ENCODE measurements at regions not wholly inside any gene's neighbourhood (a gene's known extent, or its start where the extent isn't known, plus 50 kb on each side); places are given as distances from the start of the nearest gene placed in this dataset.

DNA sequence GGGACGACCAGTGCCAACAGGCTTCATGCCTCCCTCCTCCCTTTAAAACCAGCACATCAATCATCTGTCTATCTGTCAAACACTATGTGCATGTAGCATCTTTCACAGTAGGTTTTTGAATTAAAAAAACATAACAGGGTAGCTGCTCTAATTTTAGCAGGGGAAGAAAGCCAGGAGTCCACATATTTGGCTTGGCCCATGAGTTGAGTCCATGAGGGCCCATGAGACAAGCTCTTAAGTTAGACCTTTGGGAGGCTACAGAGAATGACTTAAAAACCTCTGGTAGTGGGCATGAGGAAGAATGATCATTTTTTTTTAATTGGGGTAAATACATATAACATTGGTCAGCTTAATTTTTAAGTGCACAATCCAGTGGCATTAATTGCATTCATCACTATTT, 194.9 kb downstream of the UTRN start:
- Histone ChIP-seq H3K27me3 (no peaks in the 10 kb centered on the region), H3K4me3 (no peak overlapping the region), H3K9me3 (no peaks in the 10 kb centered on the region), H3K36me3 (peaks cover under 1 to 16% of the 10 kb centered on the region in 2 donors), H3K4me1 (peaks cover 2 to 21% of the 10 kb centered on the region in 2 donors), H3K27ac (peak overlapping the region; percentile 15 to 21)
- intact Hi-C loops (cut with DNase I), result loop anchor here (2.0 kb wide), 2 partner anchors 263 to 375 kb away; no protein-coding TSS in a partner anchor
- TF ChIP-seq, protein P1, sequence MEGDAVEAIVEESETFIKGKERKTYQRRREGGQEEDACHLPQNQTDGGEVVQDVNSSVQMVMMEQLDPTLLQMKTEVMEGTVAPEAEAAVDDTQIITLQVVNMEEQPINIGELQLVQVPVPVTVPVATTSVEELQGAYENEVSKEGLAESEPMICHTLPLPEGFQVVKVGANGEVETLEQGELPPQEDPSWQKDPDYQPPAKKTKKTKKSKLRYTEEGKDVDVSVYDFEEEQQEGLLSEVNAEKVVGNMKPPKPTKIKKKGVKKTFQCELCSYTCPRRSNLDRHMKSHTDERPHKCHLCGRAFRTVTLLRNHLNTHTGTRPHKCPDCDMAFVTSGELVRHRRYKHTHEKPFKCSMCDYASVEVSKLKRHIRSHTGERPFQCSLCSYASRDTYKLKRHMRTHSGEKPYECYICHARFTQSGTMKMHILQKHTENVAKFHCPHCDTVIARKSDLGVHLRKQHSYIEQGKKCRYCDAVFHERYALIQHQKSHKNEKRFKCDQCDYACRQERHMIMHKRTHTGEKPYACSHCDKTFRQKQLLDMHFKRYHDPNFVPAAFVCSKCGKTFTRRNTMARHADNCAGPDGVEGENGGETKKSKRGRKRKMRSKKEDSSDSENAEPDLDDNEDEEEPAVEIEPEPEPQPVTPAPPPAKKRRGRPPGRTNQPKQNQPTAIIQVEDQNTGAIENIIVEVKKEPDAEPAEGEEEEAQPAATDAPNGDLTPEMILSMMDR (IDR thresholded peaks at IDR 0.05), result no peak
- DNase-seq (ENCODE audit: low spot score in 2 of 2), result no peak

DNA sequence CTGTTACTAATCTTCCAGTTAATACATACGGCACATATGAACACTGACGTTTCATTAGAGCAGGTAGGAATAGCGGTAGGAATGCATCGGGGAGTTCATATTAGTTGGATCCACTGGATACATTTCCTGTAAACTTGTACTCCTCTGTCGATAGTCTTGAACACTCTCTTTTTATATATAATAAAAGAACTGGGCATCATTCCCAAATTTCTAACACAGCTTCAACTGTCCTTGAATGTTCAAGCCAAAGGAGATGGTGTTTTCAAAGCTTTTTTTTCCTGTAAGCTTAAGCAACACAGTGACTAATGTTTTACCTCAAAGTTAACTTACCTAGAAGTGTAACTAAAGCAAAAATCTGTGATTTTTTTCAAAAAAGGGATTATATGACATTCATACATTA, 195.3 kb downstream of the UTRN start:
- Histone ChIP-seq H3K4me3 (no peak overlapping the region), H3K36me3 (peaks cover 5 to 15% of the 10 kb centered on the region in 2 donors), H3K9me3 (no peaks in the 10 kb centered on the region), H3K4me1 (peaks cover 2 to 21% of the 10 kb centered on the region in 2 donors), H3K27me3 (no peaks in the 10 kb centered on the region), H3K27ac (peak overlapping the region; percentile 15 to 21)
- intact Hi-C loops (cut with DNase I), result loop anchor here (2.0 kb wide), 2 partner anchors 264 to 376 kb away; no protein-coding TSS in a partner anchor
- DNase-seq (ENCODE audit: low spot score in 2 of 2), result no peak
- TF ChIP-seq, protein P1 (IDR thresholded peaks at IDR 0.05), result no peak

DNA sequence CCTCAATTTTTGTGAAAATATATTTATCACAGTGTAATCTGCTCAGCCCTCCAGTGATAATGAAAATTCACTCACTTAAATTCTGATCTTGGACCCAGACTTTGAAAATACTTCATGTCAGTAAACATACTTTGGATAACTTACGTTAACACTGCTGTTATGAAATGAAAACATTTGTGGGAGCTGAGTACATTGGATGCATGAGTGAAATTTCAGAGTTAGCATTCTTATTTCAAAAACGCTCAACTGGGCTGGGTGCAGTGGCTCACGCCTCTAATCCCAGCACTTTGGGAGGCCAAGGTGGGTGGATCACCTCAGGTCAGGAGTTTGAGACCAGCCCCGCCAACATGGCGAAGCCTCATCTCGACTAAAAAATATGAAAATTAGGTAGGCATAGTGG, 196.4 kb downstream of the UTRN start:
- Histone ChIP-seq H3K27ac (no peak overlapping the region), H3K27me3 (no peaks in the 10 kb centered on the region), H3K4me3 (no peak overlapping the region), H3K9me3 (no peaks in the 10 kb centered on the region), H3K4me1 (peaks cover 2 to 21% of the 10 kb centered on the region in 2 donors), H3K36me3 (peaks cover 10 to 22% of the 10 kb centered on the region in 2 donors)
- TF ChIP-seq, protein P1 (IDR thresholded peaks at IDR 0.05), result no peak
- intact Hi-C loops (cut with DNase I), result loop anchor here (2.0 kb wide), 2 partner anchors 265 to 377 kb away; no protein-coding TSS in a partner anchor
- no peak for DNase-seq (ENCODE audit: low spot score in 2 of 2)

GRCh38 chr6:144482142-144482541, 197.0 kb downstream of the UTRN start:
- Histone ChIP-seq H3K4me3 (no peak overlapping the region), H3K4me1 (peaks cover 2 to 21% of the 10 kb centered on the region in 2 donors), H3K27me3 (no peaks in the 10 kb centered on the region), H3K27ac (no peak overlapping the region), H3K36me3 (peaks cover 10 to 28% of the 10 kb centered on the region in 2 donors), H3K9me3 (no peaks in the 10 kb centered on the region)
- TF ChIP-seq, protein P1 (IDR thresholded peaks at IDR 0.05), result peak in 2 of 3 experiments; percentile 58 to 64
- intact Hi-C loops (cut with DNase I), result no loop called here
- DNase-seq (ENCODE audit: low spot score in 2 of 2), result peak in 1 of 2 donors; percentile 78

DNA sequence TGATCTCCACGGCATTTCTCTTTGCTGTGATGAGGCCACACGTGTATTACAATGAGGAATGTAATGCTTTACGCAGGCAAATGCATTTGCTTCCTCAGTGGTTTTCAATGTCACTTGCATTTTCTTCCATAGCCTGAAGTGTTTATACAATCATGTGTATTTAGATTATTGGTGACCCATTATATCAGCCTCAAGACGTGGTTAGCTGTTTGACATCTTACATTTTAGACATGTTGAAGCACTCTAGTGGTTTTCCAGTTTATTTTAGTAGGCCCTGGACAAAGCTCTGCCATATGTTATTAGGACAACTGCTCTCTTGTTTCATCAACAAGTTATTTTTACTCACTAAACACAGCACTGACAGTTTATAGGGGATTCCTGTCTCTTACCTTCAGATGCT, 200.4 kb downstream of the UTRN start:
- TF ChIP-seq, protein P1 (IDR thresholded peaks at IDR 0.05), result no peak
- Histone ChIP-seq H3K36me3 (peaks cover 30 to 62% of the 10 kb centered on the region in 2 donors), H3K4me1 (peaks cover 0 to 5% of the 10 kb centered on the region in 2 donors), H3K9me3 (no peaks in the 10 kb centered on the region), H3K27ac (no peak overlapping the region), H3K27me3 (no peaks in the 10 kb centered on the region), H3K4me3 (no peak overlapping the region)
- intact Hi-C loops (cut with DNase I), result no loop called here
- DNase-seq (ENCODE audit: low spot score in 2 of 2), result no peak

DNA sequence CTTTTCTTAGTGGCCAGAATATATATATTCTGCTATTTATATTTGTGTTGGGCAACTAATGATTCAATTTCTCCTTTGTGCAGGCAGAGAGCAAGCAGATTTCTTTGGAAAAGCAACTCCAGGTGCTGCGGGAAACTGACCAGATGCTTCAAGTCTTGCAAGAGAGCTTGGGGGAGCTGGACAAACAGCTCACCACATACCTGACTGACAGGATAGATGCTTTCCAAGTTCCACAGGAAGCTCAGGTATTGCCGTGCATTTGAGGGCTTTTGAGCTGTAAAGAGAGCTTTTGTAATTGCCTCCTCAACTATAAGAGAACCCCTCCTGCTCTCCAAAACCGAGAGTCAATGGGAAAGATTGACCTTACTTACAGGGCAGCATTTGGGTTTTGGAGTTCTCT, 203.5 kb downstream of the UTRN start:
- intact Hi-C loops (cut with DNase I), result no loop called here
- H3K27me3 ChIP-seq, result no peaks in the 10 kb centered on the region
- H3K9me3 ChIP-seq, result no peaks in the 10 kb centered on the region
- no peak overlapping the region for H3K4me3 ChIP-seq
- DNase-seq (ENCODE audit: low spot score in 2 of 2), result no peak
- TF ChIP-seq, protein P1 (IDR thresholded peaks at IDR 0.05), result no peak
- H3K27ac ChIP-seq, result no peak overlapping the region
- peaks cover 49 to 92% of the 10 kb centered on the region in 2 donors for H3K36me3 ChIP-seq
- no peaks in the 10 kb centered on the region for H3K4me1 ChIP-seq

Data from ascending aorta (tissue), 2 donors.